HepG2 (cell line): ENCODE measurements at regions not wholly inside any gene's neighbourhood (a gene's known extent, or its start where the extent isn't known, plus 50 kb on each side); places are given as distances from the start of the nearest gene placed in this dataset.

Experiments
- ATAC-seq: fragments of 200-7000 bp; cut with Tn5 transposase; 3 replicates; pipeline ENCODE4 v1.9.1; 2020; ENCODE audit warnings: mild to moderate bottlenecking, moderate library complexity
- BruUV-seq: library from RNA; stranded (reverse); fragments of 400-500 nt; replicated peaks from 2 replicates; lab custom pipeline; 2021; lab: Mats Ljungman, UMichigan
- CTCF ChIA-PET: fragments of 300-600 bp; formaldehyde crosslinking; extraction: SDS; loops from one replicate; lab custom pipeline; 2021; ENCODE audit warnings: low total read pairs, inconsistent platforms, low intra/inter-chr PET ratio; lab: Yijun Ruan, JAX
- POLR2A ChIA-PET: fragments of 350-600 bp; sonication (Branson Sonifier 250); formaldehyde crosslinking; loops from one replicate; lab custom pipeline; 2020; ENCODE audit warnings: antibody characterized with exemption, inconsistent platforms; lab: Yijun Ruan, JAX
- DNase-seq: peaks from one replicate; pipeline ENCODE4 v3.0.0-alpha.2; 2015; ENCODE audit warnings: low spot score
- FAIRE-seq: peaks from 3 replicates; lab custom pipeline; 2011; peaks lifted over from hg19 to GRCh38; lab: Jason Lieb, UNC
- H2AFZ ChIP-seq: one replicate; pipeline ENCODE4 v1.6.1; 2011; ENCODE audit warnings: low read length, inconsistent platforms
- H3K27ac ChIP-seq: fragments of 300-600 bp; 3 replicates; pipeline ENCODE4 v1.8.0; 2011; ENCODE audit warnings: mixed run types, mild to moderate bottlenecking, mixed read lengths, low read length, inconsistent platforms; ENCODE audit not compliant: insufficient read depth; ENCODE audit errors: extremely low read length
- H3K27me3 ChIP-seq, 2 experiments: fragments of 200-600 bp in 1 of 2; 2 replicates in 1 of 2; 3 replicates in 1 of 2; pipeline versions ENCODE4 v1.6.0 to v1.8.0; 2011; ENCODE audit warnings: low read length in 2 of 2, mild to moderate bottlenecking in 2 of 2, moderate library complexity in 2 of 2, inconsistent platforms in 1 of 2; ENCODE audit not compliant: insufficient read depth in 2 of 2, control insufficient read depth in 1 of 2
- H3K36me3 ChIP-seq, 2 experiments: fragments of 200-600 bp in 1 of 2; replicated peaks in 1 of 2; 2 replicates in 1 of 2; 3 replicates in 1 of 2; pipeline versions ENCODE4 v1.5.1 to v1.8.0; 2011; ENCODE audit warnings: low read length in 2 of 2, inconsistent platforms in 1 of 2; ENCODE audit not compliant: insufficient read depth in 2 of 2, control insufficient read depth in 1 of 2
- H3K4me1 ChIP-seq: 2 replicates; pipeline ENCODE4 v1.5.1; 2012; ENCODE audit warnings: low read length, inconsistent platforms; ENCODE audit not compliant: insufficient read depth
- H3K4me2 ChIP-seq: 2 replicates; pipeline ENCODE4 v1.6.0; 2011; ENCODE audit warnings: low read depth, low read length, inconsistent platforms
- H3K4me3 ChIP-seq, 3 experiments: fragments of 200-600 bp in 1 of 3; sonication (generic), shearing (Covaris generic) in 1 of 3; replicated peaks in 1 of 3; 2 replicates each; pipeline ENCODE4 v1.5.1; 2011 to 2016; ENCODE audit warnings: low read length in 3 of 3, inconsistent platforms in 2 of 3, low read depth in 2 of 3, mild to moderate bottlenecking in 2 of 3, control low read depth in 1 of 3, mixed read lengths in 1 of 3; ENCODE audit not compliant: insufficient read depth in 1 of 3
- H3K79me2 ChIP-seq: one replicate; pipeline ENCODE4 v1.6.1; 2011; ENCODE audit warnings: low read length, inconsistent platforms; ENCODE audit not compliant: insufficient read depth
- H3K9ac ChIP-seq: 2 replicates; pipeline ENCODE4 v1.6.0; 2011; ENCODE audit warnings: mild to moderate bottlenecking, low read depth, low read length, inconsistent platforms; ENCODE audit not compliant: insufficient read depth
- H3K9me3 ChIP-seq: 2 replicates; pipeline ENCODE4 v1.5.1; 2012; ENCODE audit warnings: mild to moderate bottlenecking, low read length
- H4K20me1 ChIP-seq: 2 replicates; pipeline ENCODE4 v1.6.0; 2011; ENCODE audit warnings: inconsistent platforms, mild to moderate bottlenecking, low read length, moderate library complexity; ENCODE audit not compliant: insufficient read depth
- BATF2 ChIP-seq: sonication (generic); formaldehyde crosslinking; IDR thresholded peaks from 2 replicates; pipeline ENCODE4 v1.8.0; 2022; ENCODE audit warnings: mild to moderate bottlenecking, missing genetic modification reagents, moderate library complexity
- GABPB1 ChIP-seq: IDR thresholded peaks from 2 replicates; pipeline ENCODE4 v1.6.1; 2016; ENCODE audit warnings: mild to moderate bottlenecking, missing genetic modification reagents, moderate library complexity, missing compliant biosample characterization
- HES4 ChIP-seq: sonication (generic); formaldehyde crosslinking; IDR thresholded peaks from 2 replicates; pipeline ENCODE4 v1.9.0; 2021; ENCODE audit warnings: mild to moderate bottlenecking, missing genetic modification reagents, borderline replicate concordance
- HNF1A ChIP-seq, 2 experiments: sonication (generic) in 1 of 2; formaldehyde crosslinking in 1 of 2; IDR thresholded peaks; 2 replicates each; pipeline versions ENCODE4 v1.4.0 to v1.6.1; 2016 to 2020; ENCODE audit warnings: borderline replicate concordance in 1 of 2, low read depth in 1 of 2, mild to moderate bottlenecking in 1 of 2, missing genetic modification reagents in 1 of 2
- HOXD1 ChIP-seq: sonication (generic); formaldehyde crosslinking; IDR thresholded peaks from 2 replicates; pipeline ENCODE4 v1.5.0; 2020; ENCODE audit warnings: missing genetic modification reagents
- MAZ ChIP-seq, 2 experiments: sonication (generic) in 1 of 2; formaldehyde crosslinking in 1 of 2; IDR thresholded peaks; 2 replicates each; pipeline versions ENCODE4 v1.5.0 to v1.6.1; 2012 to 2020; ENCODE audit warnings: low read depth in 2 of 2, mild to moderate bottlenecking in 2 of 2, borderline replicate concordance in 1 of 2, improper control_type of control experiment in 1 of 2, low read length in 1 of 2, missing genetic modification reagents in 1 of 2, moderate library complexity in 1 of 2
- MTF2 ChIP-seq: sonication (generic); formaldehyde crosslinking; IDR thresholded peaks from 2 replicates; pipeline ENCODE4 v1.5.0; 2020; ENCODE audit warnings: missing genetic modification reagents, borderline replicate concordance
- RBAK ChIP-seq: sonication (generic); formaldehyde crosslinking; IDR thresholded peaks from 2 replicates; pipeline ENCODE4 v1.5.1; 2020; ENCODE audit warnings: mild to moderate bottlenecking, missing genetic modification reagents
- RCOR2 ChIP-seq: IDR thresholded peaks from 2 replicates; pipeline ENCODE4 v1.6.1; 2016; ENCODE audit warnings: missing biosample characterization, missing genetic modification reagents
- XRCC5 ChIP-seq: fragments of 200-400 bp; formaldehyde crosslinking; optimal IDR thresholded peaks from 2 replicates; pipeline ENCODE3; 2017; ENCODE audit warnings: mild to moderate bottlenecking, low read length
- ZFP36L2 ChIP-seq: sonication (generic); formaldehyde crosslinking; IDR thresholded peaks from 2 replicates; pipeline ENCODE4 v1.4.0; 2020; ENCODE audit warnings: missing genetic modification reagents
- ZZZ3 ChIP-seq: sonication (generic); formaldehyde crosslinking; IDR thresholded peaks from 2 replicates; pipeline ENCODE4 v1.4.0; 2020; ENCODE audit warnings: missing genetic modification reagents, mild to moderate bottlenecking, borderline replicate concordance
- WGBS: methylation state at CpG from one replicate; pipeline ENCODE4 v1.1.6; 2017; ENCODE audit warnings: low lambda C conversion rate; 5-methylcytosine and 5-hydroxymethylcytosine counted together
- in situ Hi-C: cut with HindIII; loops from 2 replicates; pipeline ENCODE4 v1.10.0; 2017; ENCODE audit warnings: low pct_unique_long_range_greater_than_20kb; ENCODE audit not compliant: extremely low pct_ligation_motif_present
- intact Hi-C: fragments of 100-400 bp; cut with micrococcal nuclease; formaldehyde crosslinking; loops from one replicate; pipeline ENCODE4 v1.10.0; 2022; ENCODE audit not compliant: unreplicated experiment

- H3K9me3 ChIP-seq = no peaks in the 10 kb centered on the region
- DNase-seq = no peak
- no peak overlapping the region for H3K27ac ChIP-seq
- H2AFZ ChIP-seq = no peak overlapping the region
- TF ChIP-seq HOXD1 = no peak
- no peak for TF ChIP-seq BATF2
- no peak for TF ChIP-seq RCOR2 (CRISPR knock-in tag)
- no peak for TF ChIP-seq MTF2 (CRISPR knock-in tag)
- POLR2A ChIA-PET = no interaction called here
- ATAC-seq = no peak
- 25% methylated on average over 2 of the region's 2 CpGs for WGBS
- intact Hi-C loops = no loop called here
- no TSS peak for BruUV-seq
- H3K27me3 ChIP-seq = no peaks in the 10 kb centered on the region
- H3K79me2 ChIP-seq = no peaks in the 10 kb centered on the region
- H3K36me3 ChIP-seq = no peaks in the 10 kb centered on the region
- CTCF ChIA-PET = no interaction called here
- in situ Hi-C loops = no loop called here
- H4K20me1 ChIP-seq = no peaks in the 10 kb centered on the region
- no peak overlapping the region for H3K9ac ChIP-seq
- no peak for FAIRE-seq
- H3K4me2 ChIP-seq = no peak overlapping the region
- no peaks in the 10 kb centered on the region for H3K4me1 ChIP-seq
- no peak overlapping the region for H3K4me3 ChIP-seq
Measured at GRCh38 chr1:87473203-87473661, 144.6 kb downstream of the LMO4 start.

DNA sequence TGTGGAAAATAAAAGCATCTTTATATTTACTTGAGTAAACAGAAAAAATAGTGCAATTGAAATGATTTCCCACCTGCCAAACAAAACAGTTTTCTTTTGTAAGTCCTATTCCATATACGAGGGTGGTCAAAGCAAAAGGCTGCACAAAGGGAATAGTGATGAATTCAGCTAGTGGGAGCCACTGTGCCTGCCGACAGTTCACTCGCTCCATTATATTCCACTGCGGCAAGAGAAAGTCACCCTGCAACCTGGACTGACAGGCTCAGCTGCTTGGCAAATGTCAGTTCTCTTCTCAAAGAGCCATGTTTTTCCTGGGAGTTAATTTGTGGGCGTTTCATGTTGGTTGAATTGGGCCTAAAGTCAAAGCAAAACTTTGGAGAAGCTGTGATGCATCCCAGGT lies 145.4 kb downstream of the LMO4 start:
- in situ Hi-C loops = no loop called here
- H3K4me2 ChIP-seq = no peak overlapping the region
- 33% methylated on average over 5 of the region's 5 CpGs for WGBS
- H3K79me2 ChIP-seq = no peaks in the 10 kb centered on the region
- H3K9ac ChIP-seq = no peak overlapping the region
- H4K20me1 ChIP-seq = no peaks in the 10 kb centered on the region
- H3K36me3 ChIP-seq = no peaks in the 10 kb centered on the region
- CTCF ChIA-PET = no interaction called here
- TF ChIP-seq ZZZ3 (CRISPR knock-in tag) (no peak), HNF1A (IDR thresholded peaks at IDR 0.05; ENCODE audit: low read depth) (no peak), HNF1A (CRISPR knock-in tag; IDR thresholded peaks at IDR 0.05; ENCODE audit: borderline replicate concordance) (no peak), XRCC5 (no peak), MAZ (IDR thresholded peaks at IDR 0.05; ENCODE audit: borderline replicate concordance, low read depth, low read length) (no peak), MAZ (CRISPR knock-in tag; IDR thresholded peaks at IDR 0.05; ENCODE audit: low read depth) (no peak), RBAK (CRISPR knock-in tag) (no peak), HES4 (CRISPR knock-in tag) (no peak), GABPB1 (no peak), ZFP36L2 (no peak)
- TF ChIP-seq, all 625 proteins: peak for 0
- no peaks in the 10 kb centered on the region for H3K9me3 ChIP-seq
- ATAC-seq = no peak
- H3K4me1 ChIP-seq = no peaks in the 10 kb centered on the region
- BruUV-seq = no TSS peak
- POLR2A ChIA-PET = no interaction called here
- no peaks in the 10 kb centered on the region for H3K27me3 ChIP-seq
- no peak overlapping the region for H2AFZ ChIP-seq
- no peak for DNase-seq
- intact Hi-C loops = no loop called here
- H3K4me3 ChIP-seq = no peak overlapping the region
- no peak overlapping the region for H3K27ac ChIP-seq
- FAIRE-seq = no peak
